RWPE2 (cell line): ENCODE measurements at regions not wholly inside any gene's neighbourhood (a gene's known extent, or its start where the extent isn't known, plus 50 kb on each side); places are given as distances from the start of the nearest gene placed in this dataset.

Experiments
- ATAC-seq: fragments of 200-7000 bp; cut with Tn5 transposase; 3 replicates; pipeline ENCODE4 v1.9.1; 2021; ENCODE audit warnings: low read depth
- DNase-seq: peaks from one replicate; pipeline ENCODE4 v3.0.0-alpha.2; 2020; ENCODE audit warnings: low spot score
- H3K27ac ChIP-seq: fragments of 450-650 bp; 2 replicates; pipeline ENCODE4 v1.5.1; 2017; ENCODE audit warnings: mild to moderate bottlenecking; ENCODE audit not compliant: poor library complexity, severe bottlenecking
- H3K27me3 ChIP-seq: fragments of 250-450 bp; sonication (Bioruptor Pico); 2 replicates; pipeline ENCODE4 v1.5.1; 2021; ENCODE audit warnings: mild to moderate bottlenecking, moderate library complexity; ENCODE audit not compliant: insufficient read depth, poor library complexity, severe bottlenecking
- H3K36me3 ChIP-seq: fragments of 250-450 bp; sonication (Bioruptor Pico); 2 replicates; pipeline ENCODE4 v1.5.1; 2020; ENCODE audit warnings: low read depth, mild to moderate bottlenecking, moderate library complexity
- H3K4me1 ChIP-seq: fragments of 250-450 bp; sonication (Bioruptor Pico); 2 replicates; pipeline ENCODE4 v1.5.1; 2021; ENCODE audit warnings: mild to moderate bottlenecking, moderate library complexity; ENCODE audit not compliant: insufficient read depth, poor library complexity, severe bottlenecking
- H3K4me3 ChIP-seq: fragments of 250-450 bp; sonication (Bioruptor Pico); 2 replicates; pipeline ENCODE4 v1.5.1; 2021; ENCODE audit warnings: mild to moderate bottlenecking, moderate library complexity; ENCODE audit not compliant: severe bottlenecking
- H3K9me3 ChIP-seq: fragments of 250-450 bp; sonication (Bioruptor Pico); 2 replicates; pipeline ENCODE4 v1.5.1; 2021; ENCODE audit warnings: mild to moderate bottlenecking, moderate library complexity; ENCODE audit not compliant: severe bottlenecking
- CTCF ChIP-seq: fragments of 450-650 bp; IDR thresholded peaks from one replicate; pipeline ENCODE4 v1.5.1; 2017; ENCODE audit warnings: mild to moderate bottlenecking, moderate library complexity; ENCODE audit not compliant: poor library complexity, severe bottlenecking

GRCh38 chr5:143723159-143723558 is 88.8 kb upstream of the HMHB1 start:
- H3K27me3 ChIP-seq = no peaks in the 10 kb centered on the region
- H3K36me3 ChIP-seq = no peaks in the 10 kb centered on the region
- H3K4me3 ChIP-seq = no peak overlapping the region
- no peaks in the 10 kb centered on the region for H3K4me1 ChIP-seq
- no peak for TF ChIP-seq CTCF
- peaks cover 10% of the 10 kb centered on the region for H3K9me3 ChIP-seq
- no peak overlapping the region for H3K27ac ChIP-seq
- no peak for ATAC-seq
- DNase-seq = no peak

GRCh38 chr5:143721925-143722324 is 90.0 kb upstream of the HMHB1 start:
- no peak overlapping the region for H3K27ac ChIP-seq
- H3K4me1 ChIP-seq = peaks cover 6% of the 10 kb centered on the region
- H3K36me3 ChIP-seq = no peaks in the 10 kb centered on the region
- ATAC-seq = no peak
- no peak for DNase-seq
- H3K27me3 ChIP-seq = no peaks in the 10 kb centered on the region
- TF ChIP-seq CTCF = no peak
- H3K4me3 ChIP-seq = no peak overlapping the region
- H3K9me3 ChIP-seq = peaks cover 10% of the 10 kb centered on the region

- peaks cover 6% of the 10 kb centered on the region for H3K4me1 ChIP-seq
- H3K9me3 ChIP-seq = peaks cover 10% of the 10 kb centered on the region
- no peaks in the 10 kb centered on the region for H3K36me3 ChIP-seq
- no peak overlapping the region for H3K4me3 ChIP-seq
- no peak overlapping the region for H3K27ac ChIP-seq
- no peak for TF ChIP-seq CTCF
- DNase-seq (no peak), ATAC-seq (no peak)
- no peaks in the 10 kb centered on the region for H3K27me3 ChIP-seq
Measured at GRCh38 chr5:143720689-143721088, 91.3 kb upstream of the HMHB1 start.

- peaks cover 6% of the 10 kb centered on the region for H3K4me1 ChIP-seq
- TF ChIP-seq CTCF = no peak
- DNase-seq = no peak
- no peak overlapping the region for H3K27ac ChIP-seq
- H3K4me3 ChIP-seq = no peak overlapping the region
- no peaks in the 10 kb centered on the region for H3K9me3 ChIP-seq
- peak; percentile 69 for ATAC-seq
- no peaks in the 10 kb centered on the region for H3K27me3 ChIP-seq
- H3K36me3 ChIP-seq = no peaks in the 10 kb centered on the region
Measured at GRCh38 chr5:143717400-143717799, 94.6 kb upstream of the HMHB1 start.

- ATAC-seq = no peak
- Histone ChIP-seq H3K27me3 (no peaks in the 10 kb centered on the region), H3K9me3 (no peaks in the 10 kb centered on the region), H3K27ac (no peak overlapping the region), H3K4me3 (no peak overlapping the region), H3K4me1 (peaks cover 6% of the 10 kb centered on the region), H3K36me3 (no peaks in the 10 kb centered on the region)
- DNase-seq = no peak
- no peak for TF ChIP-seq CTCF
Measured at GRCh38 chr5:143716881-143717280, 95.1 kb upstream of the HMHB1 start.
